DOHH2 (cell line): ENCODE measurements at regions not wholly inside any gene's neighbourhood (a gene's known extent, or its start where the extent isn't known, plus 50 kb on each side); places are given as distances from the start of the nearest gene placed in this dataset.

Experiments used
- CTCF ChIP-seq: fragments of 200-600 bp; sonication (generic); IDR thresholded peaks from one replicate; pipeline ENCODE4 v1.5.1; 2014; ENCODE audit warnings: antibody characterized with exemption, mild to moderate bottlenecking, low read depth, low read length; ENCODE audit not compliant: poor library complexity, severe bottlenecking
- EZH2phosphoT487 ChIP-seq: fragments of 200-600 bp; sonication (generic); IDR thresholded peaks from 2 replicates; pipeline ENCODE4 v1.6.1; 2017; ENCODE audit warnings: borderline replicate concordance, mild to moderate bottlenecking, antibody characterized with exemption, low read length, moderate library complexity, mixed read lengths

- TF ChIP-seq CTCF, result no peak
- no peak for TF ChIP-seq EZH2phosphoT487
These were observed 1357.7 kb upstream of the GJE1 start for GRCh38 chr6:140775061-140775460.
